ENCODE measurements at regions not wholly inside any gene's neighbourhood (a gene's known extent, or its start where the extent isn't known, plus 50 kb on each side); places are given as distances from the start of the nearest gene placed in this dataset.
"Not testable (repeated sequence)": the region's sequence is repeated elsewhere in the genome, so short reads cannot be mapped to it uniquely, and the experiment has no call there.

GRCh38 chr7:41420421-41420820 lies 282.5 kb downstream of the INHBA start:
- DNase-seq: no peak

GRCh38 chr7:41418337-41418736 lies 284.6 kb downstream of the INHBA start:
- DNase-seq: no peak

- no peak for DNase-seq
Measured at GRCh38 chr7:41416208-41416595, 286.7 kb downstream of the INHBA start.

GRCh38 chr7:41415471-41416207 lies 287.3 kb downstream of the INHBA start:
- no peak for DNase-seq

- no peak for DNase-seq
Measured at GRCh38 chr7:41415051-41415450, 287.8 kb downstream of the INHBA start.

GRCh38 chr7:41404375-41405074 lies 298.4 kb downstream of the INHBA start:
- DNase-seq: no peak

- DNase-seq: no peak
Measured at GRCh38 chr7:41403291-41403690, 299.6 kb downstream of the INHBA start.

- DNase-seq: no peak
Measured at GRCh38 chr7:41401833-41402232, 301.1 kb downstream of the INHBA start.

GRCh38 chr7:41399171-41399570 lies 303.7 kb downstream of the INHBA start:
- no peak for DNase-seq

- DNase-seq: no peak
Measured at GRCh38 chr7:41391818-41392217, 311.1 kb downstream of the INHBA start.

GRCh38 chr7:41388933-41389332 lies 314.0 kb downstream of the INHBA start:
- not testable (repeated sequence) for DNase-seq

- no peak for DNase-seq
Measured at GRCh38 chr7:41385996-41386395, 316.9 kb downstream of the INHBA start.

GRCh38 chr7:41384418-41384817 lies 318.5 kb downstream of the INHBA start:
- no peak for DNase-seq

GRCh38 chr7:41383596-41383995 lies 319.3 kb downstream of the INHBA start:
- DNase-seq: no peak

GRCh38 chr7:41378156-41378555 lies 324.7 kb downstream of the INHBA start:
- DNase-seq: no peak

- no peak for DNase-seq
Measured at GRCh38 chr7:41375582-41375981, 327.3 kb downstream of the INHBA start.

- no peak for DNase-seq
Measured at GRCh38 chr7:41374150-41374848, 328.6 kb downstream of the INHBA start.

- no peak for DNase-seq
Measured at GRCh38 chr7:41367967-41368882, 334.7 kb downstream of the INHBA start.

- DNase-seq: no peak
Measured at GRCh38 chr7:41351091-41351490, 351.8 kb downstream of the INHBA start.

- no peak for DNase-seq
Measured at GRCh38 chr7:41346878-41347277, 356.0 kb downstream of the INHBA start.

GRCh38 chr7:41339913-41340676 lies 362.8 kb downstream of the INHBA start:
- DNase-seq: no peak

GRCh38 chr7:41336981-41337380 lies 365.9 kb downstream of the INHBA start:
- DNase-seq: no peak

Measured in NCI-H446 (cell line).